Frontal cortex (tissue), 3 donors: ENCODE measurements at regions not wholly inside any gene's neighbourhood (a gene's known extent, or its start where the extent isn't known, plus 50 kb on each side); places are given as distances from the start of the nearest gene placed in this dataset.

ENCODE experiments used
- DNase-seq, 2 donors: peaks; one replicate each; pipeline ENCODE4 v3.0.0; 2012; ENCODE audit warnings: low spot score in 2 of 2
- FAIRE-seq: peaks from 2 replicates; lab custom pipeline; 2012; peaks lifted over from hg19 to GRCh38; lab: Jason Lieb, UNC
- donor health status: control.
- donor health status: control.
- donor health status: control.

DNA sequence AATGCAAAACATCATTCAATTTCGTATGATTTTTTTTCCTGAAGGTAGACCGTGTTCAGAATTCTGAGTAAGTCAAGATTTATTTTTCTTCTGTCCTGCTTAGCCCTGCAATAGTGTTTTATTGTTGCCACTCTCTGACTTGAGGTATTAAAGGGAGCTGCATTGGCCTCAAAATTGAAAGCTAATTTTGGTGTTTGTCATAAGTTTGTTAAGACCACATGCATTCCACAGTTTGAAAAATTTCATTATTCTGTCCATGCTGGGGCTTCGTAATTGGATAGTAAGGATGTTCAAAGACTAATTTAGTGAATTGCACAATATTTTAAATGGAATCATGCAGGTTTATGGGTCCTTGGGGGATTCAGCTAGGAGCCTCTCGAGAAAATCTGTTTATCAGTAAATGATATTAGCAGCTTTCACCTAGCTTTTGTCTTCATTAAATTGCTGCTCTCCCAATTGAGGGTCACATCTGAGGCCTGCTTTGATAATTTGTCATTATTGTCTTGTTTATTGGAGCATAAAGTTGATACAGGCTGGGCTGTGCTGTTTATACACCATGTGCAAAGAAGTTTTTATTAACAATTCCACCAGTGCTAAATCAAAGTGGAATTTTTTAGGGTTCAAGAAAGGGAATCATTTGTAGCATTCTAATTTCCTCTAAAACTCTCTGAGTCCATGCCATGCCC, 339.8 kb upstream of the OBI1 start:
- FAIRE-seq: no peak
- DNase-seq: no peak

- FAIRE-seq: no peak
- DNase-seq: no peak
Observed at GRCh38 chr13:78997902-78998629, 339.1 kb upstream of the OBI1 start.

DNA sequence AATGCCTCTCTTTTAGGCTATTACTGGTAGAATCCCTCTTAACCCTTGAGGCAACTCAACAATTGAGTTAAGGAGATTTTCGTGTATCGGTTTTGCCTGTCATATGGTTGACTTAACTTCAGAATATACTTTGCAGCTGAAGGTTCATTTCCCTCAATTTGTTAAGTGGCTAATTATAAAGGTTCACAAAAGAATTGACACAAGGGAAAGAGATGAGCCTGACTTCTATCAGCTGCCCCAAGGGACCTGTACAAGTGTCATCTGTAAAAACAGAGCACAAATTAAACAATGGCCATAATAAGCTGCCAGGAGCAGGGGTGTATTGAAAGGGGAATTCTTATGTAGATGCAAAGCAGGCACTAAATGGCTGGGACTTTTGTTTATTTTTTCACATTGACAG, 334.8 kb upstream of the OBI1 start:
- FAIRE-seq (no peak), DNase-seq (no peak)

DNA sequence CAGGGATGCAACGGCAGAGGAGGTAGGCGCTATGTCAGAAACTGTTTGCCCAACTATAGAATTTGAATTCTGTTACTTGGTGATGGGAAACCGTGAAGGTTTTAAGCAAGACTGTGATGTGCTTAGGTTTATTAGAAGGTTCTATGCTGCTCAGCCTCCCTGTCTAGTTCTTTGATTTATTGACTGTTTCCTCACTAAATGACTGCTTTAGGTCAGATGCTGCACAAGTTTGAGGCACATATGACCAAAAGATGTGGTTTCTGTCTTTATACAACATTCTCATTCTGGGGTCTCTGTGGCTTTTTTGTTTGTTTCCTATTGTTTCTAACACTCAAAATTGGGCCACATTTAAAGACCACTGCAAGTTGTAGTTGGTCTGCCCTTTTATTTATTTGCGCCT, 323.0 kb upstream of the OBI1 start:
- DNase-seq (no peak), FAIRE-seq (no peak)

DNA sequence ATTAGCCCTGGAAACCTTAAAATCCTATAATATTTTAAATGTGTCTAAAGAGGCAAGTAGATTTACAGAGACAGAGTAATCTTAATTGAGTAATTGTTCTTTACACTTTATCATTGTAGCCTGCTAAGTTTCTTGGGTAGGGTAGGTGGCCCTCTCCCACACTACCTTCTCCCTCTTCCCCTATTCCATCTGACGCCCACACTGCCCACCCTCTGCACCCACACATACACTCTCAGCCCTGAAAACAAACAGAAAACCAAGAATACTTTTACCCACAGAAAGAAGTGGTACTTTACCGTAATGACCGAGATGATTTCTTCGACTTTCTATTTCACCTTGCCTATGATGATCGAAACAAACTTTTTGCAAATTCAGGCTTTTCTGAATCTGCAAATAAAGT, 320.4 kb upstream of the OBI1 start:
- DNase-seq (no peak), FAIRE-seq (no peak)

- FAIRE-seq (peak; percentile 21), DNase-seq (peak; percentile 2 to 14)
Observed at GRCh38 chr13:78978381-78978998, 319.5 kb upstream of the OBI1 start.

GRCh38 chr13:78977311-78977710, 318.4 kb upstream of the OBI1 start:
- no peak for FAIRE-seq
- DNase-seq: no peak

DNA sequence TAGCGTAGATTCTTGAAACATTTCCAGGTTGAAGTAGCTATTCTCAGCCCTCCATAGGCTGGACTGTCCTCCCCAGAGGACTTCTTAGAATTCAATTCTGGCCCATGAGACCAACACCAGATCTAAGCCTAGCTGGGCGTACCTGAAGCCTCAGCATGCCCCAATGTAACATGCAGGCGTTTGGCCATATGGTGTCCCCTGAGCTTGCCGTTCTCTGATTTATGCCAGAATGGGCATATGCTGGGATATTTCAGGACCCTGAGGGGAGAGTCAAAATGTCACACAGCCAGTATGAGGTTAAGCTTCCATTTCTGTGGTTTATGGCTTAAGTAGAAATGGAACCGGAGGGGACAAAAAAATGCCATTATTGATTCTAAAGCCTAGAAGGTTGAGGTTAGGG, 317.7 kb upstream of the OBI1 start:
- DNase-seq (no peak), FAIRE-seq (no peak)

DNA sequence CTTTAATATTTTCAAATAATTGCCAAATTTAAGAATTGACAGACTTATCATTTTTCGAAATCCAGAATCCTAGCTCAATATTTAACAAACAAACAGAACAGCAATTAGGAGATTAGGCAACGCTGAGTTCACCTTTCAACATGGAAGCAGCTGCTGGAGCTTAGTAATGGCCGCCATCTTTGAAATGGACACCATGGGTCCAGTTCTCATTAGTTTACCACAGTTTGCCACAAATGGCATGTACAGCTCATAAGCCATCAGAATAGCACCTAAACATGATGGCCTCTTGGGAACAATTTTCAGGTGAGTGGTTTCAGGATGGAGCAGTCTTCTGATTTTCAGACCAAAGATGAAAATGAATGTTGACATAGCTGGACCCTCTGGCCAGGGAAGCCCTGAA, 313.6 kb upstream of the OBI1 start:
- no peak for FAIRE-seq
- no peak for DNase-seq

- FAIRE-seq: no peak
- DNase-seq: no peak
Observed at GRCh38 chr13:78971355-78972025, 312.5 kb upstream of the OBI1 start.

GRCh38 chr13:78960881-78961280, 301.9 kb upstream of the OBI1 start:
- no peak for DNase-seq
- no peak for FAIRE-seq

DNA sequence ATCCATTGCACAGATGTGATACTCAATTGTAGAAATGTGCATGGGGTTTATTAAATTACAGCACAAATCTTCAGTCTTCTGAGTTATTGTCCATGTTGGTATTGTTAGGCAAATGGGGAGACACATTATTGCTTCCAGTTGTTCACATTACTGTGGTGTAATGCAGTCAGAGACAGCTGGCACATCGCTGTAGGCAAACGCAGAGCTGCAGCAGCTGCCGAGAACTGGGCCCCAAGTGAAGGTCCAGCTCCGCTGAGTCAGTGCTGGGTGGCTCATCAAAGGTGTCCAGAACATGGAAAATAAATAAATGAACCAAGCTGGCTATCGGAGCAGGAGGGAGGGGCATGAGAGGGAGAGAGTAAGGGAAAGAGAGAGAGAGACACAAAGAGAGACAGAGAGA, 299.1 kb upstream of the OBI1 start:
- DNase-seq: no peak
- no peak for FAIRE-seq

GRCh38 chr13:78940455-78941130, 281.6 kb upstream of the OBI1 start:
- FAIRE-seq (no peak), DNase-seq (no peak)

DNA sequence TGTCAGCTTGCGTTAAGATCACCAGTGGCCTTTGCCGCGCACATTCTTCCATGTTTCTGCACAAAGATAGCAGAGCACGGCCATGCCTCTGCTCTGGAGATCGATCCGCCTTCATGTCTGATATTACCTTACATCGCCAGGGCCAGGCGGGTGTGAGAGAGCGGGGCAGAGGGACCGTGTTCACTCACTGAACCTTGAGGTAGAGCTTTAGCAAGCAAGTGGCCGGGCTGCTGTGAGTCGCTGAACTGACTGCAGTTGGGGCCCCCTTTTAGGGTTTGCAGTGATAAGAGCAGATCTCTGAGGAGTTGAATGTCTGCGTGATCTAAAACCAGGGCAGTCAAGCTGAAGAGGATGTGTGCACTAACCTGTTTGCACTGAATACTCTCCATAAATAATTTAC, 275.4 kb upstream of the OBI1 start:
- DNase-seq: no peak
- no peak for FAIRE-seq

- no peak for FAIRE-seq
- DNase-seq: no peak
Observed at GRCh38 chr13:78915015-78915414, 256.1 kb upstream of the OBI1 start.

DNA sequence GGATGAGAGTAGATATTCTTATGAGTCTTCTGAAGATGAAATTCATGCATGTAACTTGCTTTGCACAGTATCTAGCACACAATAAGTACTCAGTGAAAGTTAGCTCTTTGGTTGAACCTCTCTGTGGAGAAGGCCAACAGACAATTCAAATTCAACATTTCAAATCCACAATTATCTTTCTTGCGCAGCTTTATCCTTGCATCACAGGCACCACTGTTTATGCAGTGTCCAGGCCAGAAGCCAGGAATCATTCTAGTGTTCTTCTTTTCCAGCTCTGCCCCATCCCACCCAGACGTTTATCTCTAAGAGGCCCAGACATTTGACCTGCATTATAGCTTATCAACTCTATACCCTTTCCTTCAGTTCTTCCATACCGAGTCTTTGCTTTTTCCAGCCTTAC, 254.7 kb upstream of the OBI1 start:
- no peak for DNase-seq
- no peak for FAIRE-seq

GRCh38 chr13:78910147-78910546, 251.2 kb upstream of the OBI1 start:
- no peak for FAIRE-seq
- no peak for DNase-seq

DNA sequence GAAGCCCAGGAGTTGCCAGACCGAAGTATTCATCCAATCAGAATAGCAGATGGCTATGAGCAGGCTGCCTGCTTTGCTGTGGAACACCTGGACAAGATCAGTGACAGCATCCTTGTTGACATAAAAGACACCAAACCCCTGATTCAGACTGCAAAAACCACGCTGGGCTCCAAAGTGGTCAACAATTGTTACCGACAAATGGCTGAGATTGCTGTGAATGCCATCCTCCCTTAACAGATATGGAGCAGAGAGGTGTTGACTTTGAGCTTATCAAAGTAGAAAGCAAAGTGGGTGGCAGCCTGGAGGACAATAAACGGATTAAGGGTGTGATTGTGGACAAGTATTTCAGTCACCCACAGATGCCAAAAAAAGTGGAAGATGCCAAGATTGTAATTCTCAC, 250.3 kb upstream of the OBI1 start:
- no peak for DNase-seq
- FAIRE-seq: no peak

GRCh38 chr13:78907006-78907405, 248.1 kb upstream of the OBI1 start:
- FAIRE-seq (no peak), DNase-seq (no peak)

GRCh38 chr13:78897200-78897599, 238.2 kb upstream of the OBI1 start:
- FAIRE-seq (no peak), DNase-seq (no peak)
